ENCODE measurements at regions not wholly inside any gene's neighbourhood (a gene's known extent, or its start where the extent isn't known, plus 50 kb on each side); places are given as distances from the start of the nearest gene placed in this dataset.

GRCh38 chr10:117681104-117681503 is 138.6 kb downstream of the EMX2 start:
- TF ChIP-seq CTCF (IDR thresholded peaks at IDR 0.05) (no peak), POLR2A (IDR thresholded peaks at IDR 0.05) (no peak)
